HG03575 (cell line): ENCODE measurements at regions not wholly inside any gene's neighbourhood (a gene's known extent, or its start where the extent isn't known, plus 50 kb on each side); places are given as distances from the start of the nearest gene placed in this dataset.

Experiments
- ATAC-seq: cut with Tn5 transposase; IDR thresholded peaks from one replicate; pipeline ENCODE4 v1.9.1; 2021; ENCODE audit not compliant: unreplicated experiment, insufficient number of reproducible peaks, low FRiP score; ENCODE audit errors: extremely low read depth

- ATAC-seq, result no peak
Observed at GRCh38 chr2:155209696-155210450, 511.4 kb downstream of the KCNJ3 start.

GRCh38 chr2:155203178-155203577 is 504.7 kb downstream of the KCNJ3 start:
- no peak for ATAC-seq

GRCh38 chr2:155200753-155201152 is 502.3 kb downstream of the KCNJ3 start:
- ATAC-seq, result no peak

- no peak for ATAC-seq
Observed at GRCh38 chr2:155190342-155190741, 491.8 kb downstream of the KCNJ3 start.

GRCh38 chr2:155178921-155179320 is 480.4 kb downstream of the KCNJ3 start:
- no peak for ATAC-seq

- no peak for ATAC-seq
Observed at GRCh38 chr2:155176345-155176744, 477.9 kb downstream of the KCNJ3 start.

GRCh38 chr2:155169317-155169716 is 470.8 kb downstream of the KCNJ3 start:
- no peak for ATAC-seq

- ATAC-seq, result no peak
Observed at GRCh38 chr2:155162494-155162893, 464.0 kb downstream of the KCNJ3 start.

GRCh38 chr2:155161314-155161713 is 462.8 kb downstream of the KCNJ3 start:
- no peak for ATAC-seq

GRCh38 chr2:155157711-155158110 is 459.2 kb downstream of the KCNJ3 start:
- no peak for ATAC-seq

GRCh38 chr2:155157065-155157464 is 458.6 kb downstream of the KCNJ3 start:
- ATAC-seq, result no peak

- no peak for ATAC-seq
Observed at GRCh38 chr2:155151945-155152344, 453.4 kb downstream of the KCNJ3 start.

- no peak for ATAC-seq
Observed at GRCh38 chr2:155151472-155151871, 453.0 kb downstream of the KCNJ3 start.

- peak; percentile 95 for ATAC-seq
Observed at GRCh38 chr2:155145758-155146229, 447.3 kb downstream of the KCNJ3 start.

GRCh38 chr2:155141418-155141817 is 442.9 kb downstream of the KCNJ3 start:
- ATAC-seq, result no peak

- ATAC-seq, result no peak
Observed at GRCh38 chr2:155125585-155126230, 427.2 kb downstream of the KCNJ3 start.

GRCh38 chr2:155115846-155116245 is 417.4 kb downstream of the KCNJ3 start:
- ATAC-seq, result no peak

- ATAC-seq, result no peak
Observed at GRCh38 chr2:155111070-155111469, 412.6 kb downstream of the KCNJ3 start.

GRCh38 chr2:155109527-155109926 is 411.0 kb downstream of the KCNJ3 start:
- ATAC-seq, result no peak

- ATAC-seq, result no peak
Observed at GRCh38 chr2:155100261-155100660, 401.8 kb downstream of the KCNJ3 start.
